NCI-H2107 treated with DMSO at 0.1 percent for 48 hours (cell line): ENCODE measurements at regions not wholly inside any gene's neighbourhood (a gene's known extent, or its start where the extent isn't known, plus 50 kb on each side); places are given as distances from the start of the nearest gene placed in this dataset.

ENCODE experiments used
- DNase-seq: peaks from one replicate; lab custom pipeline; 2025; ENCODE audit not compliant: unreplicated experiment; lab: John Stamatoyannopoulos, UW

DNA sequence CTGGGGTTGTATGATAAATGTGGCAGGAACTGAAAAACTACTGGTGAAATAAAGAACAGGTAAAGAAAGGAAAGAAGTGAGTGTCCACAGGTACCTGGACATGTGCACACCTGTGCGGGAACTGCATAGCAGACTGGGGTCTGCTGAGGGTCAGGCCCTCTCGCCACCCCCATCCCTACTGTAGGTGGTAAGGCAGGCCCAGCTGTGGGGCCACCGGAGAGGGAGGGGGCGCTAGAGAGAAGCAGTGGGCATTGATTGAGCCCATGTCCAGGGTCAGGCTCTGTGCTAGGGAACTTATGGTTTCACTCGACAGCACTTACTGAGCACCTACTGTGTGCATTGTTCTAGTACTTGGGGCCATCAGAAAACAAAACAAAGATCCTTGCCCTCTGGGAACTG lies 400.5 kb downstream of the MATN1 start:
- no peak for DNase-seq

DNA sequence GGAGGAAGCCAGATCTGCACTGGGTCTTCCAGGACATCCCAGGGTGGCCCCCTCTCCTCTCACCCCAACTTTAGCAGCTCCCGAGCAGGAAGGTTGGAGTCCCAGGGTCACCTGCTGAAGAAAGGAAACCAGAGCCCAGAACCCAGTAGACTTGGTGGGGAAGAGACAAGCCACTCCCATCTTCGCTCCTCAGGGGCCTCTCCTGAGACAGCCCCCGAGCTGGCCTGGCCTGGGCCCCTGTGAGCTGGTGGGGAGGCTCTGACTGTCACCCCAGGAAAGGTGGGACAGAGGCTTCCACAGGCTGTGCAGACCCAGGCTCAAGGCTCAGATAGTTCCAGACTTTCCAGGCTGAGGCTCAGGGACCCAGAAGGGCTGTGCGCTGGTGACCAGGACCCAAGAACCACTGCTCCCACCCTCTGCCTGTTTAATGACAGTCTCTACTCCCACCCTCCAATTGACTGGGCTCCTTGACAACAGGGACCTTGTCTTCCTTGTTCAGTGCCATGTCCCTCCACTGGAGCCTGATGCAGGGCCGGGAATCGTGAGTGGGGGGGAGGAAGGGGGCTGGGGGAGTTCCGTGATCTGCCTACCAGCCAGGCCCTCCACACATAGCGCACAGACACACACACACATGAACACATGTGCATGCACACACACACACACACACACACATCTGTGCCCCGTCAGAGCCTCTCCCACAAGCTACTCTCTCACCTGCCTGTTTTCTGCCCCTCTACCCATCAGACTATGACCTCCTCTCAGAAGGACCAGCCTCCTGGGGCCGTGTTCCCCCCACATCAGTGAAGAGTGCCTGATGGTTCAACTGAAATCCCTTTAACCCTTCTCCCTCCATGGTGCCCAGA lies 401.2 kb downstream of the MATN1 start:
- no peak for DNase-seq

DNA sequence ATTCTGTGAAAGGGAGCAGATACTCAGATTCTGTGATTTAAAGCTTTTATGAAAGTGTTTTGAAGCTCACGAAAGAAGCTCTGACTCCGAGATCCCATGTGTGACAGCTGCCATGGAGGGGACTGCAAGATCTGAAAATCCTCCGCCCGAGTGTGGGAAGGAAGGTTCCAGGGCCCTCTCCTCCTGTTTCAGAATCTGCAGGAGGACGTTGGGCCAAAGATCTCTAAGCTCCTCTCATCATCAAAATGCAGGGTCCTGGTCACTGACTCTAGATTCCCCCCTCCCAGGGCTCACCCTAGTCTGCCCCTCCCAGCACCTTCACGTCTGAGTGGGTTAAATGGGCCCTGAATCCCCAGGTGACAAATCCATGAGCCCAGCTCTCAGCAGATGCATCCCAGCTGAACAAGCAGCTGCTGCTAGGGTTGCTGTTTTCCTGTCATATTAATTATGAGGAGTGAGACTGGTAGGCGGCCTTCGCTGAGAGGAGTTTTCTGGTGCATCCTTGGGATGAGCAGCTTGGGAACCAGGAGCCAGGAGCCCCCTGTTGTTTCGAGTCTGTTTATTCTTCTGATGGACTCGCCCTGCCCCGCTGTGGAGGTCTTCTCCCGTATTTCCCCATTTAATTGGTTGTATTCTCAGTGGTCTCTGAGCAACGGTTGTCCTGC lies 402.0 kb downstream of the MATN1 start:
- DNase-seq: no peak

DNA sequence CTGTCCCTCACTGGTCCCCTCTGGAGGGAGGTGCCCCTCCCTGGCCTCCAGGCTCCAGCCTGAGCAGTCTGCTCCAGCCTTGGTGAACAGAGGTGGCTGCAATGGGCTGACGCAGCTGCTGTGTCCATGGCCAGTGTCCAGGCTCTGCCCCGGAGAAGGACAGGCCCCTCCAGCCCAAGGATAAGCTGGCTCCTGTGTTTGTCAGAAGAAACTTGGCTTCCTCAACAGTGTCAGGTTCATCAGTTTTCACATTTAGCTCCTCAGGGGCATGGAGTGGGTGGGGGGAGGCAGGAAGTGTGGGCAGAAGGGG lies 402.8 kb downstream of the MATN1 start:
- no peak for DNase-seq

DNA sequence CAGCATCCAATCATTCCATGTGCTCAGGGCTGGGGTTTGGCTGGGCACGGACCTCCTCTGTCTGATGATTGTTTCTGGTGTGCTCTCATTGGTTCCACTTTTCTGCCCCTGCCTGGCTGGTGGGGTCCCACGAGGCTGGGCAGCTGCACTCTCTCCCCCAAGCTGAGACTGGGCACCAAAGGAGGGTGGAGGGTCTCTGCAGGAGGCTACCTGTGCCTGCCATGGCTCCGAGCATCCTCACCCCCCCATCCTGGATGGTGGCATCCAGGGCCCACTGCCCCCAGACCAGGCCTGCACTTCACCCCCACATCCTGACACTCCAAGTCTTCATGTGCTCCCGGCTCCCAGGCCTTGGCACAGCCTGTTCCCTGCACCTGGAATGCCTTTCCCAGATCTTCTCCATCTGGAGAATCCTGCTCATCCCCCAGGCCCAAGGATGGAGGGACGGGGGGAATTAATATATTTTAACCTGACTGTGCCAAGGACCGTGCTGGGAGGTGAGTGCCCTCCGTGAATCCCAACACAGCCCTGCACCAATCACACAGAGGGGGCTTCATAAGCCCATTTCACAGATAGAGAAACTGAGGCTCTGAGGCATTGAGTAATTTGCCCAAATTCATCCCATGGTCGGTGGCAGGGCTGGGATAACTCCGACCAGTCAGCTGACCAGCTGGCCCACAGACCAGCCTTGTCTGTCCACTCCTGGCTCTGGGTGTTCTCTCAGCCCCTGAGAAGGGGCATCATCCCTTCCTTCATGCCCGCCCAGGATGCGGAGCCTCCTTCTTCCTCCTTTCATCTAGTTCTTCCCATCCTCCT lies 403.4 kb downstream of the MATN1 start:
- DNase-seq: no peak

DNA sequence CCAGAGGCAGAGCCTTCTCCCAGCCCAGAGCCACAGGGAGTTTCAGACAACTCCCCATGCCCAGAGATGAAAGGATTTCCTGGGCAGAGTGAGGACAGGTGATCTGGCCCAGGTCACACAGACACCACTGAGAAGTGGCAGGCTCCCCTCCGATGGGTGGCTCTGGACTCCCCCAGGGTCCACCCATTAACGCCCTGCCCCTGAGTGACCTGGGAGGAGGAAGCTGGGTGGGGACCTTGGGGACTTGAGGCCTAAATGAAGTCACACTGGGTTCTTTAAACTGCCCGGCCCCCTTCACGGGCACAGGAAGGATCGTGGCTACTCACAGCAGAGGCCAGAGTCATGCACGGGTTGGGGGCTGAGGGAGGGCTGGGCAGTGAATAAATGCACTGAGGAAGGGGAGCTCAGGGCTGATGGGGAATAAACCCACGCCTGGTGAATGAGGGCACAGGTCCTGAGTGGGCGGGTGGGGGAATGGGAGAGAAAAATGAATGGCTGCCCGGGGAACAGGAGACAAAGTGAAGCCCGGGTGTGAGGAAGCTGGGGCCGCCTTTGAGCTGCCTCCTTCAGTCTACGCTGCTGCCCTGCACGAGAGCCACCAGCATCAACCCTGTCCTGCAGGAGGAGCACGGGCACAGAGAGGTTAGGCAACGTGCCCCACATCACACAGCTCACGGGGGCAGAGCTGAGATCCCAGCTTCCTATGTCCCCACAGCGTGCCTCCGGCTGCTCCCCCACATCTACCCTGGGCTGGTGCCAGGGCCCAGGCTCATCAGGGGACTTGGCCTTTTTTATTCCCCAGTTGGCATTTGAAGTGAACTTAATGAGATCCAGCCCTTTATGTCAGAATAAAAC lies 404.3 kb downstream of the MATN1 start:
- no peak for DNase-seq

DNA sequence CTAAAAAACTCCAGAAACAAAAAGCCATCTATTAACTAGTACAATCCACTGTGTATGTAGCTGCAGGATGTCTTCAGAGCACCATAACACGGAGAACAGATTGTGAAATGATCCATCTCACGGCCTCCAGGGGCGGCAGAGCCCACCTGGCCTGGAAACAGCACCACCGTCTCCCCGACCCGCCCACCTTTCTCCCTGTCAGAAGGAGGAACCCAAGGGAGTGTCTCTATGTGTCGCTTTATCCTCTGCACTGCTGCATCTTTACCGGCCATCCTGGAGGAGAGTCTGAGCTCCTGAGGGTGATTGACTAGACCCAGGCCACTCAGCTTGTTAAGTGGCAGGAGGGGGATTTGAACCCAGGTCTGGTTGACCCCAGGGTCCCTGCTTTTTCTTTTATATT lies 405.0 kb downstream of the MATN1 start:
- no peak for DNase-seq

DNA sequence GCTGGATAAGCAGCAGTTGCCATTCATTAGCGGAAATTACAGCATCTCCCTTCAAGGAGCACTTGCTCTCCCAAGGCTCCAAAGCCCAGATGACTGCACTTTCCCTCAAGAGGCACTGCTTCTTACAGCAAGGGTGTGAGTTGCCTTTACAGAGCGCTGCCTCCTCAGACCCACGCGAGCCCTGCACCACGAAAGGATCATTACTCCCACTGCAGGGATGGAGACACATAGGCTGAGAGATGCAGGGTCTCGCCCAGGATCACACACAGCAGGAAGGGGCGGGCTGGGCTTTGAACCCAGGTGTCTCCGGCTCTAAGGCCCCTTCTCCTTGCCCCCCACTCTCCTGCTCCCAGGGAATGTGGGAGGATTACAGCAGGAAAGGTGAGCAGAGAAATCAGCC lies 405.5 kb downstream of the MATN1 start:
- DNase-seq: no peak

DNA sequence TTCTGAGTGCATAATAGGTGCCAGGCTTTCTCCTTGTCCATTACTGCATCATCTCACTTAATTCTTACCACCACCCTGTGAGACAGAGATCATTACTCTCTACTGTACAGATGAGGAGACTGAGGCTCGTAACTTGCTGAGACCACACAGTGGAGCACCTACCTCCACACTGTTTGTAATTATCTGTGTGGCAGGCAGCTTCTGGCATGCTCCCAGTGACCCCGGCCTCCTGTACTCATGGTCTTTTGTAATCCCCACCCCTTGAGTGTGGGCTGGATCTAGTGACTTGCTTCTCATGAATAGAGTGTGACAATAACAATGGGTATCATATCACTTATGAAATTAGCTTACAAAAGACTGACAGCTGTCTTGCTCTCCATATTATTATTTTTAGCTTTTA lies 407.3 kb downstream of the MATN1 start:
- DNase-seq: no peak

DNA sequence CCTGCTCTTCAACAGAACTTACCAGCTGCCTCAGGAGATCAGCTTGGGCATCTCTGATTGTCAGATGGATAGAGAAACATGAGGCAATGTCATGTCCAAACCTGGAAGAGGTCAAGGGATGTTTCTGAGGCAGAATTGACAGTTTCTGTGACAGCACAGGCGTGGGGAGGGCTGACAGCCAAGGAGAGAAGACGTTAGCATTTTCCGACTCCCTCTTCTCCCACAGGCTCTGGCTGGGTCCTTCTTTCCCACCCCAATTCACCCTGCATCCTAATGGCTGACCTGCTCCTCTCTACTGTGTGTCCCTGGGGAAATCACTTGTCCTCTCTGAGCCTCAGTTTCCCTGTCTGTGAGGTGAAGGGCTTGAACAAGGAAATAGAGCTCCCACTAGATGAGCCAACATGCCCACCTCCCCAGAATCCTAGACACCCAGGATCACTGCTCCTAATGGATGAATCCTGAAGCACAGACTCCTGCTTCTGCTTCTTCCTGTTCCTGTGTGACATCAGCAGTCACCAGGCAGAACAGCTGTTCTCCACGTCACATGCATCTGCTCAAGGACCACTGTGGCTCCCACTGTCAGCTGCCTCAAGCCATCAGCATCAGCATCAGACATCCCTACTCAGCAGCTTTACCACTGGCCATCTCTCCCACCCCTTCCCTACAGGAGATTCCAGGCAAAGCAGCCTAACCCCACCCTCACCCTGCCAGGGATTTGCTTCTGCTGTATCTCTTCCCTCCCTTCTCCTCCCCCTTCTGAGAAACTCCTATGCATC lies 408.0 kb downstream of the MATN1 start:
- DNase-seq: no peak

DNA sequence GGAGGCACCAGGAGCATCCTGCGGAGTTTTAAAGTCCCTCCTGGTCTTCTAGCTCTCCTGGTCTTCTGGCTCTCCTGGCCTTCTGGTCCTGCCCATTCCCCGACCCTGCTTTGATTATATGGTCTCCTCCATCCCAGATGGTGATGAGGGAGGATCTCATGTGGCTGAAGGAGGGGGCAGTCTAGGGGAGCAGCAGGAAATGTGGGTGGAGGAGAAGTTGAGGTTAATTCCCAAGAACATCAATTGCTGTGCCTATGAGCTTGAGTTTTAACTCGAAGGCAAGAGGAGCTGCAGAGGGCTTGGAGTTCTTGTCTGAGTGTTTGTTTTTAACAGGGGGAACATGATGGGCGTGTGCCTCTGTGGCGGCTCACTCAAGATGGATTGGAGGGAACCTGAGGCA lies 408.8 kb downstream of the MATN1 start:
- no peak for DNase-seq

DNA sequence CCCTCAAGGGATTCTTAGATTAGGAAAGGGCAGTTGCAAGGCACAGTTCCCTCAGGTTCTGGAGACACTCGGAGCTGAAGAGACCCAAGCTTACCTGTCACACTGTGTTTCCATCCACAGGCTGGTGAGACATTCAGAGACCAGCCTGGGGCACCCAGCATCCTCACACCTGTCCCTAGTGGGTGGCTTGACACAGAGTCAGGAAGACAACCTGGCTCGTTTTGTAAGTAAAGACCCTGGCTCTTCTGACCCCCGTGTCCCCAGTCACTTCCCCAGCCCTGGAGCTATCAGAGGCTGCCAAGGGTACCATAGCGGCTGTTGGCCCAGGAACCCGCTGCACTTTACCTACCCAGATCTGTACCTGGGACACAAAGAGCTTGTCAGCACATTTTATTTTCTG lies 409.8 kb downstream of the MATN1 start:
- DNase-seq: no peak

DNA sequence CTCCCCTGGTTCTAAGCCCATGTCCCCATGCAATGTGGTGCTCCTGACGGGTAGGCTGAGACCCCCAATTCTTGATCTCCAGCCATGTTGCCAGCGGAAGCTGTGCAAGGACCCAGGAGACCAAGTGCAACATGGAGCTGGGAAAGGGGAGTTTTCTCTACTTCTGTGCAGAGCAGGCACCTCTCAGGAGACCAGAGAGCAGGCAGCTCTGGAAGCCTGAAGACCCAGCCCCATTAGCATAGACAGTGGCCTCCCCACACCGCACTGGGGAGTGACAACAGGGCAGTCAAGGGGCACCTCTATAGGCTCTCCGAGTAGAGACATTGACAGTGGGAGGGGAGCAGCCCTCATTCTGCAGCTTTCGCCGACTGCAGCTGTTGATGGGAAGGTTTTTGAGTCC lies 410.2 kb downstream of the MATN1 start:
- no peak for DNase-seq

DNA sequence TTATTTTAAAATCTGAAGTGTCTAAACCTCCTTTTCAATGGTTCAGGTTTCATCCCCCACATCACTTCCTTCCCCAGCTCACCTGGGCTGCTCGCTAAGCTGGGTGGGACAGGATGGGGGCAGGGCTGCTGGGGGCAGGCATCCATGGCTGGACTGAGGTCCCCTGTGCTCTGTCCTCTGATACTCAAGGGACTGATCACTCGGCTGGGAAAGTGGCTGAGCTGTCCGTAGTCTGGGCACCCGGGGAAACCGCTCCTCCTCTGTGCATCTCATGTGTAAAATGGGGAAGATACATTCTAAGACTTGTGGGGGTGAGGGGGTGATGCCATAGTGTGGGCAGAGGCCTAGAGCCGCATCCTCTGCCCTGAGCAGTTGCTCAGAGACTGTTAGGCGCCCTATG lies 411.2 kb downstream of the MATN1 start:
- DNase-seq: no peak

DNA sequence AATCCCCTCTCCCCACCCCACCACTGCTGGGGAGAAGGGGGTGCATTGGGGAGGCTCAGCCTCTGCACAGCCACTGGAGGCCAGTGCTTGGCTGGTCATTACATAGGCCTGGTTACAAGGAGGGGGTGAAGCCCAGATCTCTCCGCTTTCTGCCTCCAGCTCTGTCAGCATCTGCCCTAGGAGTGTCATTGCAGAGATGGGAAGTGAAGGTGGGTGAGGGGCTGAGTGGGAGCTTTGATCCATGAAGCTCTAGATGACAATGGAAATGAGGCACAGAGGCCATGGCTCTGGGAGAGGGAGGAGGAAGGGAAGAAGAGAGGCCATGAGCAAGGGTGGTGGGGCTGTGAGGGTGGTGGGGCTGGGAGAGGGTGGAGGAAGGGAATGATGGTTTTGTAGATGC lies 411.6 kb downstream of the MATN1 start:
- DNase-seq: no peak

DNA sequence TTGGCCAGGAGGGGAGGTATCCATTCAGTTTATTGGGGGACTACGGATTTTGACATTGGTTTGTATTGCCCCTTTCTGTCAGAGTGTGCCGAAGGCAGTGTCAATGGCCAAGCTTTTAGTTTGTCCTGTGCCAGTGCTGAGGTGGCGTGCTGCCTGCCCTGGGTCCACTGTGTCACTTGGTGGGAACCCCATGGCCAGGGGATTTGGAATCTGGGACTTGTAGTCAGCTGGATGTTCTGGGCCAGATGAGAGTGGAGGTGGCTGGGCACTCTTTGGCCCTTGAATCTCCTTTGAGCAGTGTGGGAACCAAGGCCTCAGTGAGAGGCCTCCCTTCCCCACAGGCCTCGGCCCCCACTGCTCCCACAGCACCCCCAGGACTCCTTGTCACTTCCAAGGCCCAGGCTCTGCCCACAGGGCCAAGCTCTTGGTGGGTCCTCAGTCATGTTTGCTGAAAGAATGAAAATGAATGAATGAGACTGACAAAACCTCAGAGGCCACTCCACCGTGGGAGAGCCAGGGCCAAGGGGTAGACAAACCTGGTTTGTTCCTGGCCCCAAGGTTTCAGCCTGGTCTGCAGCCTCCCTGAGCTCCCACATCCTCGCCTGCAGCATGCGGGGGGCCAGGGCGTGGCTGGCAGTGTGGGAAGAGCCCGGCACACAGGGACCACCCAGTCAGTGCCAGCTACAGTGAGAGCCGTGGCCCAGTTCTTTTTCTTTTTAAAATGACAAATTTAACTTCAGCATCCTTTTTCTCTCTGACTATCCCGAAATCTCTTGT lies 412.2 kb downstream of the MATN1 start:
- DNase-seq: no peak

DNA sequence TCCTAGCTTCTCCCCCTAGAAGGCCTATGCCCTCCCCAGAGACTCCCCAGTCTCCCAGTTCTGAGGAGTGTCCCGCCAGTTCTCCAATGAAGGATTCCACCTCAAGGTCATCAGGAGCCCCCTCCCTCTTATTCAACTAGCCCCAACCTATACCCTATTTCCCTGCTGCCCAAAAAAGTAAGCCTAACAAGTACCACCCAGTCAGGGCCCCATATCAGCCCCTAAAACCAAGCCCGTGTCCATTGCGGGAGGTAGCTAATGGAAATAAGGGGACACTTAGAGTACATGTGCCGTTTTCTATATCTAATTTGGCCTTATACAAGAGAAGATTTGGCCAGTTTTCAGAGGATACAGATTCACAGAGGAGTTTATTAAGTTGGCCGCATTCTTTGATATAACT lies 416.2 kb downstream of the MATN1 start:
- DNase-seq: no peak

DNA sequence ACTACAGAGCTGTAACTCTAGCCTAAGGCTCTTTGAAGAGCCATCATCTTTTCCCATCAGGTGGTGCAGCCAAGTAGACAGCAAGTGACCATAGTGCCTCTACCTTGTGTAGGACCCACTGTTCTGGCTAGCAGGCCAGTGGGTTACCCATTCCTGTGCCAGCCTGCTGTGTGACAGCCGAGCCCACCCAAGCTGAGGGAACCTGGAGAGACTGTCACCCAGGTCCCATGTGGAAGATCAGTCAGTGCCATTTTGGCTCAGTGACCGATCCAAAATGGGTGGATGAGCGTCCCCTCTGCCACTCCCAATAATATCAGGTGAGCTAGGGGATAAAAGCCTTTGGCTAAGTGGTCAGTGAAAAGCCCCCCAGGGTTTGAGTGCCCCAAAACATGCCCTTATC lies 417.9 kb downstream of the MATN1 start:
- DNase-seq: no peak

DNA sequence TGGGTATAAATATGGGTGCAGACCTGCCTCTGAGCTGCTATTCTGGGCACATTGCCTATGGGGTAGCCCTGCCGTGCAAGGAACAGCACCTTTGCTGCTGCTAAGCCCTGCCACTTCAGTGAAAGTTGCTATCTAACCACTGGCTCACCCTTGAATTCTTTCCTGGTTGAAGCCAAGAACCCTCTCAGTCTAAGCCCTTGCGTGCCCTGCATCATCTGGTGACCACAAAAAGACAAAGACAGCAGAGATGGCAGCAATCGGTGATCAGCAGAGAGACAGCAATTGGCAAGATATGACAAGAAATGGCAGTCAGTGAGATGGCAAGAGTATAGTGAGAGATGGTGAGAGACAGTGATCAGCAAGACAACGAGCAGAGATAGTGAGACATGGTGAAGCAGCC lies 418.3 kb downstream of the MATN1 start:
- DNase-seq: no peak

DNA sequence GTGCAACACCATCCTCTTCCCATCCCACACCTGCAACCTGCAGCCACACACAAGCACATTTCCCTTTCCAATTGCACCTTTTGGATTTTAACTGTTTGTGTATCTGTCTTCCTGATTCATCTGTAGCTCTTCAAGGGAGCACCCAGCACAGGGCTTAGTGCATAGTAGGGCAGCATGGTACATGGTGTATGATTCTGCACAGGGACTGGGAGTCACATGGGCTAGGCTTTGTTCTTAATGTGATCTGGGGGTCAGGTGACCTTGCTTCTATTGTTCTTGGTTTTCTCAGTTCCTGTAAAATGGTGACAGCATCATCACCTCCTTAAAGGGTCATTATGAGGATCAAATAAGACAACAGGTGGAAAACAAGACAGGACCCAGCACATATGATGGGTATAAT lies 419.3 kb downstream of the MATN1 start:
- no peak for DNase-seq
